ENCODE measurements at regions not wholly inside any gene's neighbourhood (a gene's known extent, or its start where the extent isn't known, plus 50 kb on each side); places are given as distances from the start of the nearest gene placed in this dataset.

- no peaks in the 10 kb centered on the region for H3K79me2 ChIP-seq (ENCODE audit: control insufficient read depth, insufficient read depth, low read length)
- DNase-seq (ENCODE audit: low read depth in 2 of 2), result no peak
- no peaks in the 10 kb centered on the region for H3K36me3 ChIP-seq (ENCODE audit: control insufficient read depth, insufficient read depth, low read length)
- no peaks in the 10 kb centered on the region for H3K9me3 ChIP-seq (ENCODE audit: control insufficient read depth, insufficient read depth, low read depth, low read length)
- H3K4me2 ChIP-seq (ENCODE audit: extremely low read depth, insufficient read depth, low read length), result no peak overlapping the region
- TF ChIP-seq EZH2 (IDR thresholded peaks at IDR 0.05; ENCODE audit: low read length, missing control alignments), result no peak
- no peak for TF ChIP-seq CTCF (conservative IDR thresholded peaks at IDR 0.05 in 1 of 2, IDR thresholded peaks at IDR 0.05 in 1 of 2; ENCODE audit: low read depth in 1 of 2, low read length in 2 of 2)
- H3K27ac ChIP-seq (ENCODE audit: insufficient read depth, low read length), result no peak overlapping the region
- no peaks in the 10 kb centered on the region for H3K4me1 ChIP-seq (ENCODE audit: control insufficient read depth, extremely low read depth, insufficient read depth, low read length)
- no peak overlapping the region for H2AFZ ChIP-seq (ENCODE audit: low read length)
- H3K9ac ChIP-seq (ENCODE audit: insufficient read depth, low read length), result no peak overlapping the region
- H3K4me3 ChIP-seq (replicated peaks in 1 of 4; ENCODE audit: control extremely low read depth in 1 of 4, insufficient read depth in 1 of 4, low read depth in 3 of 4, low read length in 4 of 4), result no peak overlapping the region
- H4K20me1 ChIP-seq (ENCODE audit: control insufficient read depth, extremely low read depth, insufficient read depth, low read length), result no peaks in the 10 kb centered on the region
- H3K27me3 ChIP-seq (ENCODE audit: control insufficient read depth, insufficient read depth, low read length), result no peaks in the 10 kb centered on the region
Observed at GRCh38 chr1:55347041-55347440, 131.9 kb upstream of the USP24 start.

GRCh38 chr1:55346586-55346985, 131.4 kb upstream of the USP24 start:
- DNase-seq (ENCODE audit: low read depth in 2 of 2), result no peak
- Histone ChIP-seq H3K9ac (ENCODE audit: insufficient read depth, low read length) (no peak overlapping the region), H3K27me3 (ENCODE audit: control insufficient read depth, insufficient read depth, low read length) (no peaks in the 10 kb centered on the region), H3K36me3 (ENCODE audit: control insufficient read depth, insufficient read depth, low read length) (no peaks in the 10 kb centered on the region), H3K4me3 (replicated peaks in 1 of 4; ENCODE audit: control extremely low read depth in 1 of 4, insufficient read depth in 1 of 4, low read depth in 3 of 4, low read length in 4 of 4) (no peak overlapping the region), H3K4me2 (ENCODE audit: extremely low read depth, insufficient read depth, low read length) (no peak overlapping the region), H2AFZ (ENCODE audit: low read length) (no peak overlapping the region), H3K27ac (ENCODE audit: insufficient read depth, low read length) (no peak overlapping the region), H3K79me2 (ENCODE audit: control insufficient read depth, insufficient read depth, low read length) (no peaks in the 10 kb centered on the region), H3K4me1 (ENCODE audit: control insufficient read depth, extremely low read depth, insufficient read depth, low read length) (no peaks in the 10 kb centered on the region), H3K9me3 (ENCODE audit: control insufficient read depth, insufficient read depth, low read depth, low read length) (no peaks in the 10 kb centered on the region), H4K20me1 (ENCODE audit: control insufficient read depth, extremely low read depth, insufficient read depth, low read length) (no peaks in the 10 kb centered on the region)
- TF ChIP-seq CTCF (conservative IDR thresholded peaks at IDR 0.05 in 1 of 2, IDR thresholded peaks at IDR 0.05 in 1 of 2; ENCODE audit: low read depth in 1 of 2, low read length in 2 of 2) (no peak), EZH2 (IDR thresholded peaks at IDR 0.05; ENCODE audit: low read length, missing control alignments) (no peak)

- H3K27ac ChIP-seq (ENCODE audit: insufficient read depth, low read length), result no peak overlapping the region
Observed at GRCh38 chr1:55339681-55340080, 124.5 kb upstream of the USP24 start.

More at GRCh38 chr1:55339681-55340080, 124.5 kb upstream of the USP24 start:
- Histone ChIP-seq H3K79me2 (ENCODE audit: control insufficient read depth, insufficient read depth, low read length) (no peaks in the 10 kb centered on the region), H3K9ac (ENCODE audit: insufficient read depth, low read length) (no peak overlapping the region), H4K20me1 (ENCODE audit: control insufficient read depth, extremely low read depth, insufficient read depth, low read length) (no peaks in the 10 kb centered on the region), H3K4me1 (ENCODE audit: control insufficient read depth, extremely low read depth, insufficient read depth, low read length) (no peaks in the 10 kb centered on the region), H3K4me2 (ENCODE audit: extremely low read depth, insufficient read depth, low read length) (no peak overlapping the region), H3K36me3 (ENCODE audit: control insufficient read depth, insufficient read depth, low read length) (no peaks in the 10 kb centered on the region), H3K27me3 (ENCODE audit: control insufficient read depth, insufficient read depth, low read length) (no peaks in the 10 kb centered on the region), H3K9me3 (ENCODE audit: control insufficient read depth, insufficient read depth, low read depth, low read length) (no peaks in the 10 kb centered on the region), H3K4me3 (replicated peaks in 1 of 4; ENCODE audit: control extremely low read depth in 1 of 4, insufficient read depth in 1 of 4, low read depth in 3 of 4, low read length in 4 of 4) (no peak overlapping the region), H2AFZ (ENCODE audit: low read length) (no peak overlapping the region)
- TF ChIP-seq EZH2 (IDR thresholded peaks at IDR 0.05; ENCODE audit: low read length, missing control alignments) (no peak), CTCF (conservative IDR thresholded peaks at IDR 0.05 in 1 of 2, IDR thresholded peaks at IDR 0.05 in 1 of 2; ENCODE audit: low read depth in 1 of 2, low read length in 2 of 2) (no peak)
- no peak for DNase-seq (ENCODE audit: low read depth in 2 of 2)
